ENCODE measurements at regions not wholly inside any gene's neighbourhood (a gene's known extent, or its start where the extent isn't known, plus 50 kb on each side); places are given as distances from the start of the nearest gene placed in this dataset.

DNA sequence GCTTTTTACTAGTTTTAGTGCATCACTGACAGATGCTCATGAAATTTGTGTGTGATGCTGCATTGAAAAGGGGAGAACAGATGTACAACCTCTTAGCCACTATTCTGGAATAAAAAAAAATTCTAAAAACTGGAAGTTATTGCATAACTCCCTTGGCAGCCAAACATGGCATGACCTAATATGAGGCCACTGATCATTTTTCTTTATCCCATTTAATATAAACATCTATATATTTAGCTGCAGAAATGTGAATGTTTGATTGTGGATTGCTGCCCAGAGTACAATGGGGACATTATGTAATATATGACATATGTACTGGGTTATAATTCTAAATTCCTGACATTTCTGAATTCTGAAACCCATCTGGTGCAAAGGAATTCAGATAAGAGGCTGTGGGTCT, 86.5 kb downstream of the CDCA7 start:
- DNase-seq (no peak), ATAC-seq (peak in 1 of 8 donors; percentile 49)
- H3K9me3 ChIP-seq: no peaks in the 10 kb centered on the region
- no peak overlapping the region for H3K27ac ChIP-seq
- no peaks in the 10 kb centered on the region for H3K27me3 ChIP-seq
- H3K4me1 ChIP-seq: peaks cover 0 to 4% (median 0%) of the 10 kb centered on the region in 9 donors
- no peaks in the 10 kb centered on the region for H3K36me3 ChIP-seq
- TF ChIP-seq, protein P1, sequence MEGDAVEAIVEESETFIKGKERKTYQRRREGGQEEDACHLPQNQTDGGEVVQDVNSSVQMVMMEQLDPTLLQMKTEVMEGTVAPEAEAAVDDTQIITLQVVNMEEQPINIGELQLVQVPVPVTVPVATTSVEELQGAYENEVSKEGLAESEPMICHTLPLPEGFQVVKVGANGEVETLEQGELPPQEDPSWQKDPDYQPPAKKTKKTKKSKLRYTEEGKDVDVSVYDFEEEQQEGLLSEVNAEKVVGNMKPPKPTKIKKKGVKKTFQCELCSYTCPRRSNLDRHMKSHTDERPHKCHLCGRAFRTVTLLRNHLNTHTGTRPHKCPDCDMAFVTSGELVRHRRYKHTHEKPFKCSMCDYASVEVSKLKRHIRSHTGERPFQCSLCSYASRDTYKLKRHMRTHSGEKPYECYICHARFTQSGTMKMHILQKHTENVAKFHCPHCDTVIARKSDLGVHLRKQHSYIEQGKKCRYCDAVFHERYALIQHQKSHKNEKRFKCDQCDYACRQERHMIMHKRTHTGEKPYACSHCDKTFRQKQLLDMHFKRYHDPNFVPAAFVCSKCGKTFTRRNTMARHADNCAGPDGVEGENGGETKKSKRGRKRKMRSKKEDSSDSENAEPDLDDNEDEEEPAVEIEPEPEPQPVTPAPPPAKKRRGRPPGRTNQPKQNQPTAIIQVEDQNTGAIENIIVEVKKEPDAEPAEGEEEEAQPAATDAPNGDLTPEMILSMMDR (IDR thresholded peaks at IDR 0.05): no peak
- intact Hi-C loops (cut with DNase I): no loop called here
- H3K4me3 ChIP-seq: no peak overlapping the region

DNA sequence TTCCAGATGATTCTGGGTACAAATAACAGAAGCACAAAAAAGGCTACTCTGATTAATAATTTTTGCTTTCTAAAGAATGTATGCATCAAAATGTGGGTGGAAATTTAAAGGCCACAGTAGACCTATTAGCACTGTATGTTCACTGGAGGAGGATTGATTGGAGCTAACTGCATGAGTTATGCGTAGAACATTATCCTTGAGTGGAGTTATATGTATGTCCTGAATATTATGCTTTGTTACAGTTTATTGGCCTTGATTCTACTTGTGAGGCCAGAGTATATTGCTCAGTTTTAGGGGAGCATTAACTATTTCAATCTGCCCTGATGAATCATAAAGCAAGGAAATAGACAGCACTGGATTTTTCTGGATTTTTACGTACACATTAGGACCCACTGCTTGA, 87.9 kb downstream of the CDCA7 start:
- Histone ChIP-seq H3K27ac (no peak overlapping the region), H3K27me3 (no peaks in the 10 kb centered on the region), H3K4me1 (peaks cover 0 to 4% (median 0%) of the 10 kb centered on the region in 9 donors), H3K36me3 (no peaks in the 10 kb centered on the region), H3K9me3 (peaks cover 0 to 7% (median 0%) of the 10 kb centered on the region in 11 donors), H3K4me3 (no peak overlapping the region)
- intact Hi-C loops (cut with DNase I): no loop called here
- 87 to 95% methylated on average over 2 of the region's 2 CpGs for WGBS, 2 donors
- ATAC-seq: no peak
- TF ChIP-seq, protein P1 (IDR thresholded peaks at IDR 0.05): no peak
- no peak for DNase-seq

GRCh38 chr2:173446722-173447121, 92.0 kb downstream of the CDCA7 start:
- DNase-seq (no peak), ATAC-seq (no peak)
- peaks cover 0 to 8% (median 0%) of the 10 kb centered on the region in 7 donors for H3K27me3 ChIP-seq
- H3K9me3 ChIP-seq: peaks cover 0 to 7% (median 0%) of the 10 kb centered on the region in 11 donors
- H3K4me1 ChIP-seq: peaks cover 0 to 11% (median 2%) of the 10 kb centered on the region in 9 donors
- H3K4me3 ChIP-seq: no peak overlapping the region
- TF ChIP-seq, protein P1 (IDR thresholded peaks at IDR 0.05): no peak
- WGBS, 2 donors: 59 to 64% methylated on average over 1 of the region's 1 CpG
- no peaks in the 10 kb centered on the region for H3K36me3 ChIP-seq
- H3K27ac ChIP-seq: no peak overlapping the region
- intact Hi-C loops (cut with DNase I): loop anchor here in 4 of 10 donors (5.0 kb wide), 2 partner anchors 39 to 44 kb away; no protein-coding TSS in a partner anchor

DNA sequence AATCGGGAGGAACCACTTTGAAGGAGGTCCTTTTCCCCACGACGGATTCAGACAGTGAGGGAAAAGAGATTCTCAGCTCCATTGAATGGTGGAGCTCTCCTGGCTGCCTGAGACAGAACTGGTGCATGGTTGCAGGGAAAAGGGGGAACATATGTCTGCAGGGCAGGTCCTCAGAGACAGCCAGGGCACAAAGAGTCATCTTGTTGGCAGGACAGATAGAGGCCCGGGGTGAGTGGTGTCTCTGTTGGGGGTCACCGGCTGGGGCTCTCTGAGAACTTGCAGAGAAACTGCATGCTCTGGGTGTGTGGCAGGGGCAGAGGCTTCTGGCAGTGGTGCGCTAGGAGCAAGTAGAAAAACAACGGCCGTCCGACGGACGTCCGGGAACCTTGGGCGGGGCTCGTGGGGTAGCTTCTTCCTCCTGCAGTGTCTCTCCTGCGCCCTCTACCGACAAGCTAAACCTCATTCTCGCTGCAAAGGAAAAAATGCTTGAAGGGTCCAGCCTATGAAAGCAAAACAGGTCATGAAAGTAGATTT, 94.3 kb downstream of the CDCA7 start:
- Histone ChIP-seq H3K4me1 (peaks cover 0 to 11% (median 2%) of the 10 kb centered on the region in 9 donors), H3K4me3 (peak overlapping the region in 7 of 10 donors; percentile 15 to 44 (median 38)), H3K36me3 (no peaks in the 10 kb centered on the region), H3K27ac (peak overlapping the region in 8 of 10 donors; percentile 5 to 73 (median 69)), H3K27me3 (peaks cover 0 to 8% (median 0%) of the 10 kb centered on the region in 7 donors), H3K9me3 (peaks cover 0 to 7% (median 0%) of the 10 kb centered on the region in 11 donors)
- ATAC-seq (peak; percentile 88 to 97 (median 94)), DNase-seq (peak; percentile 80 to 82)
- TF ChIP-seq, protein P1 (IDR thresholded peaks at IDR 0.05): peak; percentile 65 to 84 (median 75)
- intact Hi-C loops (cut with DNase I): loop anchor here (1.0 to 5.0 kb wide), 4 partner anchors 42 to 47 kb away; no protein-coding TSS in a partner anchor
- WGBS, 2 donors: 18 to 22% methylated on average over 16 to 17 of the region's 17 CpGs

Measured in heart right ventricle (tissue), 16 donors.